ENCODE measurements at regions not wholly inside any gene's neighbourhood (a gene's known extent, or its start where the extent isn't known, plus 50 kb on each side); places are given as distances from the start of the nearest gene placed in this dataset.
"Not testable (repeated sequence)": the region's sequence is repeated elsewhere in the genome, so short reads cannot be mapped to it uniquely, and the experiment has no call there.

- Histone ChIP-seq H3K4me3 (ENCODE audit: low read depth, low read length) (no peak overlapping the region), H3K27me3 (ENCODE audit: insufficient read depth, low read depth, severe bottlenecking) (no peaks in the 10 kb centered on the region), H3K27ac (no peak overlapping the region), H3K9me3 (ENCODE audit: severe bottlenecking) (no peaks in the 10 kb centered on the region), H3K36me3 (no peaks in the 10 kb centered on the region)
- no peak for DNase-seq
- TF ChIP-seq CTCF (IDR thresholded peaks at IDR 0.05; ENCODE audit: low read depth, low read length), result no peak
These were observed 198.5 kb upstream of the ARPP21 start for GRCh38 chr3:35440826-35441225.

- H3K27ac ChIP-seq, result no peak overlapping the region
- H3K4me3 ChIP-seq (ENCODE audit: low read depth, low read length), result no peak overlapping the region
- H3K9me3 ChIP-seq (ENCODE audit: severe bottlenecking), result no peaks in the 10 kb centered on the region
- H3K36me3 ChIP-seq, result no peaks in the 10 kb centered on the region
- H3K27me3 ChIP-seq (ENCODE audit: insufficient read depth, low read depth, severe bottlenecking), result no peaks in the 10 kb centered on the region
- no peak for TF ChIP-seq CTCF (IDR thresholded peaks at IDR 0.05; ENCODE audit: low read depth, low read length)
- DNase-seq, result no peak
These were observed 192.4 kb upstream of the ARPP21 start for GRCh38 chr3:35446896-35447295.

- TF ChIP-seq CTCF (IDR thresholded peaks at IDR 0.05; ENCODE audit: low read depth, low read length), result no peak
- H3K4me3 ChIP-seq (ENCODE audit: low read depth, low read length), result no peak overlapping the region
- no peaks in the 10 kb centered on the region for H3K9me3 ChIP-seq (ENCODE audit: severe bottlenecking)
- DNase-seq, result no peak
- no peak overlapping the region for H3K27ac ChIP-seq
- no peaks in the 10 kb centered on the region for H3K36me3 ChIP-seq
- H3K27me3 ChIP-seq (ENCODE audit: insufficient read depth, low read depth, severe bottlenecking), result no peaks in the 10 kb centered on the region
These were observed 191.2 kb upstream of the ARPP21 start for GRCh38 chr3:35448121-35448520.

- H3K36me3 ChIP-seq, result no peaks in the 10 kb centered on the region
- no peak overlapping the region for H3K27ac ChIP-seq
- no peak for DNase-seq
- H3K27me3 ChIP-seq (ENCODE audit: insufficient read depth, low read depth, severe bottlenecking), result no peaks in the 10 kb centered on the region
- no peak for TF ChIP-seq CTCF (IDR thresholded peaks at IDR 0.05; ENCODE audit: low read depth, low read length)
- H3K9me3 ChIP-seq (ENCODE audit: severe bottlenecking), result no peaks in the 10 kb centered on the region
- no peak overlapping the region for H3K4me3 ChIP-seq (ENCODE audit: low read depth, low read length)
These were observed 190.6 kb upstream of the ARPP21 start for GRCh38 chr3:35448681-35449080.

GRCh38 chr3:35454819-35455218 is 184.5 kb upstream of the ARPP21 start:
- not testable (repeated sequence) for DNase-seq; H3K27me3 ChIP-seq (ENCODE audit: insufficient read depth, low read depth, severe bottlenecking); H3K9me3 ChIP-seq (ENCODE audit: severe bottlenecking); H3K27ac ChIP-seq; H3K36me3 ChIP-seq; H3K4me3 ChIP-seq (ENCODE audit: low read depth, low read length)

- Histone ChIP-seq H3K4me3 (ENCODE audit: low read depth, low read length) (no peak overlapping the region), H3K27ac (no peak overlapping the region), H3K9me3 (ENCODE audit: severe bottlenecking) (no peaks in the 10 kb centered on the region), H3K27me3 (ENCODE audit: insufficient read depth, low read depth, severe bottlenecking) (no peaks in the 10 kb centered on the region), H3K36me3 (no peaks in the 10 kb centered on the region)
- DNase-seq, result no peak
- TF ChIP-seq CTCF (IDR thresholded peaks at IDR 0.05; ENCODE audit: low read depth, low read length), result no peak
These were observed 165.4 kb upstream of the ARPP21 start for GRCh38 chr3:35473956-35474355.

- not testable (repeated sequence) for H3K9me3 ChIP-seq (ENCODE audit: severe bottlenecking); DNase-seq; H3K4me3 ChIP-seq (ENCODE audit: low read depth, low read length); H3K36me3 ChIP-seq; H3K27me3 ChIP-seq (ENCODE audit: insufficient read depth, low read depth, severe bottlenecking); H3K27ac ChIP-seq
These were observed 156.8 kb upstream of the ARPP21 start for GRCh38 chr3:35482566-35482965.

Measured in WERI-Rb-1 (cell line).